GM18507 (cell line): ENCODE measurements at regions not wholly inside any gene's neighbourhood (a gene's known extent, or its start where the extent isn't known, plus 50 kb on each side); places are given as distances from the start of the nearest gene placed in this dataset.

Experiments
- DNase-seq: peaks from one replicate; pipeline ENCODE4 v3.0.0; 2011; ENCODE audit warnings: low read depth; ENCODE audit not compliant: insufficient read length; ENCODE audit errors: extremely low spot score
- FAIRE-seq: peaks from 2 replicates; lab custom pipeline; 2011; peaks lifted over from hg19 to GRCh38; lab: Jason Lieb, UNC

GRCh38 chr2:41895334-41895664 is 152.5 kb upstream of the PKDCC start:
- FAIRE-seq: no peak
- no peak for DNase-seq

DNA sequence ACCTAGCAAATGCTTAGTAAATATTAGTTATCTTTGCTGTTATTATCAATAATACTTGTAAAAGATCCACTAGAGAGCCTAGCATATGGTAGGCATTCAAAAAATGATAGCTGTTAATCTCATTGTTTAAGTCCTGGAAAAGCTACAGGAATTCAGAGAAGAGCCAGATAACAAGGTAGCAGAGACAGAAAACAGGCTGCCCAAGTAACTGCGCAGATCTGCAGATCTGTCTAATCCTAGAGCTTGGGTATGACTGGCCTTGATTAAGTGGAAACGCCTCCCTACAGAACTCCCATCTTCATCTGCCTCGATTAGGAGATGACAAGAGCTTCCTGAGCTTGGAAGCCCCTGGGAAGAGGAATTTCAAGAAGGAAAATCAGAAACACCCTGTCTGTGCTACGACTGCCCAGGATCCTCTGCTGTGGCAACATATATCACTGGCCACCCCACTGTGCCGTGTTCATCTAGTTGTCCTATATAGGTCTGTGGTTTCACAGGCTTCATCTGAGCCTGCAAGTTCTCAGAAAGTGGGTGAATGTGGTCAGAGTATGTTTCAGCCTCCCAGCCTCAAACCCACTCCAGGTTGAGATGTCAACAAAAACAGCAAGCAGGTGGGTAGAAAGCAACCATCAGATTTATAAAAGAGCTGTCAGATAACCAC is 151.5 kb upstream of the PKDCC start:
- FAIRE-seq (peak; percentile 81), DNase-seq (peak; percentile 8)

DNA sequence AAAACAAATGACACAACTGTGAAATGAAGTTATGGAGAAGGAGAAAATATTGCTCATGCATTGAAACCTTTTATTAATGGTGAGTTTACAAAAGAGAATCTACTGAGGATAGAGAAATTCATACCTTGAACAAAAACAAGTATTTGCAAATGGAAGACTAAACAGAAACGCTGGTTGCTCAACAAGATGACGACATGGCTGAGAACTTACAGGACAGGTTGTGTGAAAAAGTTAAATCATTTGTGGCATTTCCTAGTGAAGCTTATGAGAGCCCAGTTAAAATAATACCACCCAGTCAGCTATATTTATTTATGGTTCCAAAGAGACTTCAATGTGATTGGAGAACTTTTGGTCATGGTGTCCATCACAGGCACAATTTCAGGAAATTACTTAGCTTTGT is 148.6 kb upstream of the PKDCC start:
- no peak for FAIRE-seq
- no peak for DNase-seq

DNA sequence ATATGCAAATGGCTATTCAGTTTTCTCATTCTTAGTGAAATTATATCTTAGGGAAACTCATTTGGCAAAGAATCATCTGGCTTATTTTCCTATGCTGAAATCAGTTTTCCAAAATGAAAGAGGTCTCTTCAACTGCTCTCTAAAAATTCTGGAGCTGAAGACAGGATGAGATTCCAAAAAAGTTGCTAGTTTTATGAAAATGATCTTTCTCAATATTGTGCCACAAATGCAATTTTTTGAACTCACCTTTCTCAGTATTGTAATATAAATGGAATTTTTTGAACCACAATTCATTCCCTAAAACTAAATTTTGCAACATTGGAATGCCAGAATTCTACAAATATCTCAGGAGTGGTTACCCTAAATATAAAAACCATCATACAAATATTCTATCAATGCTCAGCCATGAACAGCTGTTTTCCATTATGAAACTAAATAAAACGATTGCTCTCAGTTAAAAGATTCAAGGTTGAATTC is 147.7 kb upstream of the PKDCC start:
- FAIRE-seq (no peak), DNase-seq (no peak)

- no peak for DNase-seq
- no peak for FAIRE-seq
Observed at GRCh38 chr2:41902897-41903296, 144.9 kb upstream of the PKDCC start.

- no peak for FAIRE-seq
- no peak for DNase-seq
Observed at GRCh38 chr2:41903474-41904135, 144.2 kb upstream of the PKDCC start.

DNA sequence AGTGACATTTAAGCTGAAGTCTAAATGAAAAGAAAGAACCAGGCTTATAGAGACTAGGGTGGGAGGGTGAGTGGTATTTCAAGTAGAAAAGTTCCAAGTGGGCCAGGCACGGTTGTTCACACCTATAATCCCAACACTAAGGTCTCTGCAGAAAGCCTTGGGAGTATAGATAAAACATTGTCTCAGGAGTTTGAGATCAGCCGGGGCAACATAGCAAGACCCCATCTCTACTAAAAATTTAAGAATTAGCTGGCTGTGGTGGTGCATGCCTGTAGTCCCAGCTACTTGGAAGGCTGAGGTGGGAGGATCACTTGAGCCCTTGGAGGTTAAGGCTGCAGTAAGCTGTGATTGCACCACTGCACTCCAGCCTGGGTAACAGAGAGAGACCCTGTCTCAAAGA is 143.4 kb upstream of the PKDCC start:
- DNase-seq (no peak), FAIRE-seq (no peak)

- DNase-seq: no peak
- FAIRE-seq: no peak
Observed at GRCh38 chr2:41905597-41906337, 142.1 kb upstream of the PKDCC start.

DNA sequence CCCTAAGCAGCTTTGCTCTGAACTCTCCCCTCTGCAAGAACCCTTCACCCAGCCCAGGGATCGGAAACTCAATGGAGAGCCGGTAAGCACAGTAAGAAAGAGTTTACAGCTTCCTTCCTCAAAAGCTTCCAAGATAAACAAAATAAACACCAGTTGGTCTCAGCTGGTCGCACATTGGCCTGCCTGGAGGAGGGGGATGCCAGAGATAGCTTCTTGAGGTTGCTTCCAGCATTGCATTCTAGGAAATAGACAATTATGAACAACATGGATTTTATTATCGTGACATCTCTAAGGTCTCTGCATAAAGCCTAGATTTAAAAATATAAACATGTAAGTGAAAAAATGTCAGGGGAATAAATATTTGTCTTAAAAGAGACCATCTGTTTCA is 141.5 kb upstream of the PKDCC start:
- FAIRE-seq (no peak), DNase-seq (no peak)

DNA sequence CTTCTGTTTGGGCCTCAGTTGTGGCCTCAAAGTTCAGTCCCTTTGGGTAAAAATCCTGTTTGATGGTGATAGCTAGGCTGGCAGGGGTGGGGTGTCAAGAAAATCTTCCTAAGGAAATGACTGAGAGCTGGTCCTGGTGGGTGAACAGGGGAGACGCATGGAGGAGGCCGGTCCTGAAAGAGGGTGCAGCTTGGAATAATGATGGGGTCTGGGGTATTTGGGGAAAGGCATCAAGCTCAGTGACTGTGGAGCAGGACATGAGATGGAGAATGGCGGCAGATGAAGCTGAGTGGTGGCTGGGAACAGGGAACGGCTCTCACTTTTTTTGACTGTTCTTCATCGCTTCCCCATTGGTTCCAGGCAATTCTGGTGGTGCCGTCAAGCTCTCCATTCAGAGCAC is 140.7 kb upstream of the PKDCC start:
- DNase-seq (no peak), FAIRE-seq (no peak)

- FAIRE-seq: no peak
- no peak for DNase-seq
Observed at GRCh38 chr2:41907771-41908207, 140.0 kb upstream of the PKDCC start.

DNA sequence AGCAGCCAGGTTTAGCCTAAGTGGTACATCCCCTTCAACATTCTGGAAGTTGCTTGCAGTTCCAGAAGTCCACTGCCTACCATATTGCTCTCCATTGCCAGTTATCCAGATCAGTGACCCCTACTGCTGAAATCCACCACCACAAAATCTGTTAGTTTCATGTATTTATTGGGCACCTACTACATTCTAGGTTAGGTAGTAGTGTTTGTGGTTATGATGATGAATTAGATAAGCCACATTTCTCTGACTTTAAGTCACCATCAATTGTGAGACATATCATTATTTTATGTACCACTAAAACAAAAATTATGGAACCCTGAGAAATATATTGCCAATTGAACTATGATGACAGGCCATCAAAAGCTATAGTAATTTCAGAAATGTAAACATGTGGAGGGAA is 139.5 kb upstream of the PKDCC start:
- DNase-seq: no peak
- no peak for FAIRE-seq

- FAIRE-seq: no peak
Observed at GRCh38 chr2:41909584-41909983, 138.2 kb upstream of the PKDCC start.

DNA sequence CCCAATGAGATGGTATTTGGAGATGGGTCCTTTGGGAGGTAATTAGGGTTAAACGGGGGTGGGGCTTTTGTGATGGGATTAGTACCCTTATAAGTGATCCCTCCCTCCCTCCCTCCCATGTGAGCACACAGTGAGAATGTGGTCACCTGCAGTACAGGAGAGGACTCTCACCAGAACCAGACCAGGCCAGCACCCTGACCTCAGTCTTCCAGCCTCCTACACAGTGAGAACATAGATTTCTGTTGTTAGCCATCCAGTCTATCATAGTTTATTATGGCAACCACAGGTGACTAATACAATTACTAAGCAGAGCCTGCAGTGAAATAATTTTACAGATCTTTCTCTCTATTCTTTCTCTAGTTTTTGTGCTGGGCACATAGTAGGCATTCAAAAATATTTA is 137.7 kb upstream of the PKDCC start:
- no peak for FAIRE-seq
- DNase-seq: no peak

More at GRCh38 chr2:41909584-41909983, 138.2 kb upstream of the PKDCC start:
- DNase-seq: no peak

- no peak for FAIRE-seq
- no peak for DNase-seq
Observed at GRCh38 chr2:41911033-41911432, 136.8 kb upstream of the PKDCC start.

GRCh38 chr2:41912337-41912736 is 135.5 kb upstream of the PKDCC start:
- DNase-seq (no peak), FAIRE-seq (no peak)

GRCh38 chr2:41912776-41913175 is 135.0 kb upstream of the PKDCC start:
- no peak for DNase-seq
- no peak for FAIRE-seq

- DNase-seq: no peak
- FAIRE-seq: no peak
Observed at GRCh38 chr2:41913311-41913710, 134.5 kb upstream of the PKDCC start.

- DNase-seq: no peak
- FAIRE-seq: no peak
Observed at GRCh38 chr2:41913921-41914609, 133.8 kb upstream of the PKDCC start.

- DNase-seq: no peak
- no peak for FAIRE-seq
Observed at GRCh38 chr2:41914936-41915335, 132.9 kb upstream of the PKDCC start.
